Uterus (tissue), 2 donors: ENCODE measurements at regions not wholly inside any gene's neighbourhood (a gene's known extent, or its start where the extent isn't known, plus 50 kb on each side); places are given as distances from the start of the nearest gene placed in this dataset.

Experiments used
- CTCF ChIP-seq, 4 experiments: fragments of 200-600 bp in 2 of 4; fragments of 450-650 bp in 2 of 4; sonication (generic) in 2 of 4; IDR thresholded peaks; one replicate each; pipeline ENCODE4 v1.5.1; 2016 to 2019; ENCODE audit warnings: antibody characterized with exemption in 4 of 4, mild to moderate bottlenecking in 2 of 4, moderate library complexity in 1 of 4
- POLR2A ChIP-seq, 2 donors: fragments of 450-650 bp; IDR thresholded peaks; one replicate each; pipeline ENCODE4 v1.6.1; 2016; ENCODE audit warnings: antibody characterized with exemption in 2 of 2, mild to moderate bottlenecking in 1 of 2, moderate library complexity in 1 of 2

GRCh38 chr16:79320956-79321355 is 279.6 kb downstream of the MAF start:
- no peak for TF ChIP-seq CTCF (IDR thresholded peaks at IDR 0.05)
- no peak for TF ChIP-seq POLR2A (IDR thresholded peaks at IDR 0.05)
